Activated naive CD4-positive, alpha-beta T cell treated with anti-CD3 and anti-CD28 coated beads for 36 hours (primary cell): ENCODE measurements at regions not wholly inside any gene's neighbourhood (a gene's known extent, or its start where the extent isn't known, plus 50 kb on each side); places are given as distances from the start of the nearest gene placed in this dataset.

Source experiments
- CTCF ChIA-PET: fragments of 350-600 bp; sonication (Branson Sonifier 250); formaldehyde crosslinking; loops from one replicate; lab custom pipeline; 2021; ENCODE audit warnings: antibody characterized with exemption; lab: Charles Lee
- DNase-seq: peaks from one replicate; pipeline ENCODE4 v3.0.0-alpha.2; 2020
- H3K27ac Mint-ChIP-seq: one replicate; pipeline ENCODE4 v1.8.0; 2021; ENCODE audit warnings: mild to moderate bottlenecking, mixed read lengths
- H3K27me3 Mint-ChIP-seq: one replicate; pipeline ENCODE4 v1.8.0; 2021; ENCODE audit warnings: low read depth, mixed read lengths
- H3K36me3 Mint-ChIP-seq: one replicate; pipeline ENCODE4 v1.8.0; 2021; ENCODE audit warnings: low read depth, mixed read lengths
- H3K4me1 Mint-ChIP-seq: one replicate; pipeline ENCODE4 v1.8.0; 2021; ENCODE audit warnings: low read depth, mixed read lengths
- H3K4me3 Mint-ChIP-seq: one replicate; pipeline ENCODE4 v1.8.0; 2021; ENCODE audit warnings: mild to moderate bottlenecking, moderate library complexity, mixed read lengths
- H3K9me3 Mint-ChIP-seq: one replicate; pipeline ENCODE4 v1.8.0; 2021; ENCODE audit warnings: mixed read lengths
- intact Hi-C: fragments of 100-400 bp; cut with micrococcal nuclease; formaldehyde crosslinking; loops from one replicate; pipeline ENCODE4 v1.15.1; 2023

- CTCF ChIA-PET = no interaction called here
- Mint-ChIP-seq H3K36me3 (no peaks in the 10 kb centered on the region), H3K4me1 (no peaks in the 10 kb centered on the region), H3K9me3 (no peaks in the 10 kb centered on the region), H3K27me3 (no peaks in the 10 kb centered on the region), H3K27ac (no peak overlapping the region), H3K4me3 (no peak overlapping the region)
- no peak for DNase-seq
- intact Hi-C loops = no loop called here
These were observed 273.1 kb upstream of the RTL1 start for GRCh38 chr14:101176535-101177205.

DNA sequence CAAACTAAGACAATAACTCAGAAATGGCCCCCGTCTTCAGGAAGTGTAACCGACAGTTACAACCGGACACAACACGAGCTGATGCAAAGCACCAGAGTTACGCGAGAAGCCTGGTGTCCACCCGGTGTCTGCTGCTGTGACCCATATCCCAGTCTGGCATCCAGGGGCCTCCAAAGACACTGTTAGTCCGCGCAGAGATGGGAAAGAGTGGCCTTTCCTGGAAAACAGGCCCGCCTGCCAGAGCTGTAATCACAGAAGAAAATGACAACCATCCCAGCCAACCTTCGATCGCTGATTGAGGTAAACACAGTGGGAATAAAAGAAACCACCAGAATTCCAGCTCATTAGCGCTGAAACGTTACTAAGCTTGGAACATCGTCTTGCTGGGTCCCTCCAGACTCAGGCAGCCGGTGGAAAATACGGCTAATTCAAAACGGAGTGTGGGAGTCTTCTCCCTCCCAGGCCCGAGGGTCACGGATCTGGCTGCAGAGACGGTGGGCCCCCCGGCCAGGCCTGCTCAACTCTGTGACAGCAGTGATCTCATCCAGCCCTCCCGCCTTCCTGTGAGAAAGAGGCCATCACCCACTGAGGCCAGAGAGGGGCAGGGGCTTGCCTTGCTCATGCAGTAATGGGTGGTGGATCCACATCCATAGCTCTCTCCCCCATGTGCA, 273.9 kb upstream of the RTL1 start:
- DNase-seq = no peak
- CTCF ChIA-PET = no interaction called here
- no peak overlapping the region for H3K4me3 Mint-ChIP-seq
- no peaks in the 10 kb centered on the region for H3K4me1 Mint-ChIP-seq
- no peaks in the 10 kb centered on the region for H3K9me3 Mint-ChIP-seq
- H3K27me3 Mint-ChIP-seq = no peaks in the 10 kb centered on the region
- no peak overlapping the region for H3K27ac Mint-ChIP-seq
- intact Hi-C loops = no loop called here
- no peaks in the 10 kb centered on the region for H3K36me3 Mint-ChIP-seq

GRCh38 chr14:101178184-101179072, 274.9 kb upstream of the RTL1 start:
- H3K4me3 Mint-ChIP-seq = no peak overlapping the region
- intact Hi-C loops = no loop called here
- H3K27ac Mint-ChIP-seq = no peak overlapping the region
- no peaks in the 10 kb centered on the region for H3K27me3 Mint-ChIP-seq
- CTCF ChIA-PET = no interaction called here
- no peak for DNase-seq
- H3K36me3 Mint-ChIP-seq = no peaks in the 10 kb centered on the region
- H3K9me3 Mint-ChIP-seq = no peaks in the 10 kb centered on the region
- H3K4me1 Mint-ChIP-seq = no peaks in the 10 kb centered on the region

- no peaks in the 10 kb centered on the region for H3K36me3 Mint-ChIP-seq
- no peak overlapping the region for H3K4me3 Mint-ChIP-seq
- CTCF ChIA-PET = no interaction called here
- H3K4me1 Mint-ChIP-seq = no peaks in the 10 kb centered on the region
- H3K27ac Mint-ChIP-seq = no peak overlapping the region
- no peaks in the 10 kb centered on the region for H3K27me3 Mint-ChIP-seq
- no peak for DNase-seq
- intact Hi-C loops = no loop called here
- no peaks in the 10 kb centered on the region for H3K9me3 Mint-ChIP-seq
These were observed 276.2 kb upstream of the RTL1 start for GRCh38 chr14:101179691-101180211.

- Mint-ChIP-seq H3K4me1 (no peaks in the 10 kb centered on the region), H3K9me3 (no peaks in the 10 kb centered on the region), H3K27ac (no peak overlapping the region), H3K27me3 (no peaks in the 10 kb centered on the region), H3K4me3 (no peak overlapping the region), H3K36me3 (no peaks in the 10 kb centered on the region)
- no peak for DNase-seq
- CTCF ChIA-PET = no interaction called here
- intact Hi-C loops = no loop called here
These were observed 278.2 kb upstream of the RTL1 start for GRCh38 chr14:101181446-101182313.

- Mint-ChIP-seq H3K27me3 (no peaks in the 10 kb centered on the region), H3K27ac (no peak overlapping the region), H3K4me3 (no peak overlapping the region), H3K36me3 (no peaks in the 10 kb centered on the region), H3K9me3 (no peaks in the 10 kb centered on the region), H3K4me1 (no peaks in the 10 kb centered on the region)
- intact Hi-C loops = no loop called here
- no peak for DNase-seq
- CTCF ChIA-PET = no interaction called here
These were observed 279.0 kb upstream of the RTL1 start for GRCh38 chr14:101182476-101182875.

- CTCF ChIA-PET = no interaction called here
- intact Hi-C loops = no loop called here
- no peaks in the 10 kb centered on the region for H3K9me3 Mint-ChIP-seq
- H3K4me1 Mint-ChIP-seq = no peaks in the 10 kb centered on the region
- DNase-seq = no peak
- no peaks in the 10 kb centered on the region for H3K36me3 Mint-ChIP-seq
- H3K4me3 Mint-ChIP-seq = no peak overlapping the region
- no peak overlapping the region for H3K27ac Mint-ChIP-seq
- H3K27me3 Mint-ChIP-seq = no peaks in the 10 kb centered on the region
These were observed 280.0 kb upstream of the RTL1 start for GRCh38 chr14:101183376-101184103.

DNA sequence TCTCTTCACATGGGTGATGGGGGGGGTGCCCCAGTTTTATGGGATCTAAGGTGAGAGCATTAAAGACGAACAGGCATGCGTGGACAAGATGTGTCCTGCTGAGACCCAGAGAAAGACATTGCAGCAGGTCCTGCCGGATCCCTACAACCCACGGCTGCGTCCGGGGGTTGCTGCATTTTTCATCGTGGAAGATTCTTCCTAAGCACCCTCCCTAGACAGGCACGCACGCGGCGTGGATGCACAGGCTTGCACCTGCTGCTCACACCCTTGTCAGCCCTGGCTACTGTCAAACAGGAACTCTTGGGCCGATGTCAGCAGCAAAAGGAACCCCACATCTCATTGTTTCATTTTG, 280.6 kb upstream of the RTL1 start:
- no peak for DNase-seq
- no peak overlapping the region for H3K4me3 Mint-ChIP-seq
- no peaks in the 10 kb centered on the region for H3K36me3 Mint-ChIP-seq
- intact Hi-C loops = no loop called here
- no peaks in the 10 kb centered on the region for H3K27me3 Mint-ChIP-seq
- no peak overlapping the region for H3K27ac Mint-ChIP-seq
- CTCF ChIA-PET = no interaction called here
- no peaks in the 10 kb centered on the region for H3K4me1 Mint-ChIP-seq
- no peaks in the 10 kb centered on the region for H3K9me3 Mint-ChIP-seq

GRCh38 chr14:101184572-101184971, 281.1 kb upstream of the RTL1 start:
- Mint-ChIP-seq H3K4me3 (no peak overlapping the region), H3K27ac (no peak overlapping the region), H3K36me3 (no peaks in the 10 kb centered on the region), H3K9me3 (no peaks in the 10 kb centered on the region), H3K27me3 (no peaks in the 10 kb centered on the region), H3K4me1 (no peaks in the 10 kb centered on the region)
- intact Hi-C loops = no loop called here
- DNase-seq = no peak
- CTCF ChIA-PET = no interaction called here

- CTCF ChIA-PET = no interaction called here
- Mint-ChIP-seq H3K9me3 (no peaks in the 10 kb centered on the region), H3K27me3 (no peaks in the 10 kb centered on the region), H3K36me3 (no peaks in the 10 kb centered on the region), H3K4me3 (no peak overlapping the region), H3K27ac (no peak overlapping the region), H3K4me1 (no peaks in the 10 kb centered on the region)
- DNase-seq = no peak
- intact Hi-C loops = no loop called here
These were observed 281.7 kb upstream of the RTL1 start for GRCh38 chr14:101185073-101185835.

DNA sequence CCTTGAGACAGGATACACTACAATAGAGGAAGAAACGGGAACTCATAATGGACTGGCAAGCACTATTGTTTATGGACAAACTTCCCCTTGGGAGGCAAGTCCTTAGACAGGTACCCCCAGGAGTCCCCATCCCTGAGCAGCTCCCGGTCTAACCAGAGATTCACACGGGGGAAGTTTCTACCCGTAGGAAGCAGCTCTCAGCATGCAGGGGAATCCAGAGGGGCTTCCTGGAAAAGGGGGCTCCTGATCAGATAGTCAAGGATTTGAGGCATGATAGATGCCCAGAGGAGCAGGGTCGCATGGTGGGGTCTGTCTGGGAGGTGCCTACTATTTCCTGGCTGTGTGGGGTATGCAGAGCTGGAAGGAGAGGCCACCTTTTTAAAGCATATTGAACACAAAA, 282.4 kb upstream of the RTL1 start:
- H3K4me3 Mint-ChIP-seq = no peak overlapping the region
- H3K27ac Mint-ChIP-seq = no peak overlapping the region
- no peaks in the 10 kb centered on the region for H3K9me3 Mint-ChIP-seq
- CTCF ChIA-PET = no interaction called here
- no peaks in the 10 kb centered on the region for H3K27me3 Mint-ChIP-seq
- no peaks in the 10 kb centered on the region for H3K36me3 Mint-ChIP-seq
- no peak for DNase-seq
- H3K4me1 Mint-ChIP-seq = no peaks in the 10 kb centered on the region
- intact Hi-C loops = no loop called here
